ENCODE measurements at regions not wholly inside any gene's neighbourhood (a gene's known extent, or its start where the extent isn't known, plus 50 kb on each side); places are given as distances from the start of the nearest gene placed in this dataset.

DNA sequence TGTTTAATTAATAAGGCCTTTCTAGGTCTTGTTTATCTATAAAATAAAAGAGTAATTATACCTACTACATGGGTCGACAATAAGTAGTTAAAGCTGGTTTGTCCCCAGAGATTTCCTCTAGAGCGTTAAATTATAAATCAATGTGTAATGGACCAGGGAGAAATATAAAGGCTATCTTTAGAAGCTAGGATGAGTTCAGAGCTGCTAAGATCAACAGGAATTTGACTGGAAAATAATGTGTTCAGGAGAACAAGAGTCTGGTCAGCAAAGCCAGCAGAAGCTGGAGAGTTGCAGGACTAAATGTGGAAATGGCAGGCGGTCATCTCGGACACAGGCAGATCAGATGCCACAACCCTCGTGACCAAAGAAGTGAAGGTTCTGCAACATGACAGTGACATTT lies 428.8 kb downstream of the EPM2A start:
- DNase-seq (ENCODE audit: low spot score) = no peak
- TF ChIP-seq, protein P1, sequence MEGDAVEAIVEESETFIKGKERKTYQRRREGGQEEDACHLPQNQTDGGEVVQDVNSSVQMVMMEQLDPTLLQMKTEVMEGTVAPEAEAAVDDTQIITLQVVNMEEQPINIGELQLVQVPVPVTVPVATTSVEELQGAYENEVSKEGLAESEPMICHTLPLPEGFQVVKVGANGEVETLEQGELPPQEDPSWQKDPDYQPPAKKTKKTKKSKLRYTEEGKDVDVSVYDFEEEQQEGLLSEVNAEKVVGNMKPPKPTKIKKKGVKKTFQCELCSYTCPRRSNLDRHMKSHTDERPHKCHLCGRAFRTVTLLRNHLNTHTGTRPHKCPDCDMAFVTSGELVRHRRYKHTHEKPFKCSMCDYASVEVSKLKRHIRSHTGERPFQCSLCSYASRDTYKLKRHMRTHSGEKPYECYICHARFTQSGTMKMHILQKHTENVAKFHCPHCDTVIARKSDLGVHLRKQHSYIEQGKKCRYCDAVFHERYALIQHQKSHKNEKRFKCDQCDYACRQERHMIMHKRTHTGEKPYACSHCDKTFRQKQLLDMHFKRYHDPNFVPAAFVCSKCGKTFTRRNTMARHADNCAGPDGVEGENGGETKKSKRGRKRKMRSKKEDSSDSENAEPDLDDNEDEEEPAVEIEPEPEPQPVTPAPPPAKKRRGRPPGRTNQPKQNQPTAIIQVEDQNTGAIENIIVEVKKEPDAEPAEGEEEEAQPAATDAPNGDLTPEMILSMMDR (conservative IDR thresholded peaks at IDR 0.05; ENCODE audit: low read depth) = no peak
- ChIA-PET CTCF (no interaction called here), POLR2A (ENCODE audit: low non-redundant PET) (no interaction called here)
- H3K27ac ChIP-seq = no peak overlapping the region

DNA sequence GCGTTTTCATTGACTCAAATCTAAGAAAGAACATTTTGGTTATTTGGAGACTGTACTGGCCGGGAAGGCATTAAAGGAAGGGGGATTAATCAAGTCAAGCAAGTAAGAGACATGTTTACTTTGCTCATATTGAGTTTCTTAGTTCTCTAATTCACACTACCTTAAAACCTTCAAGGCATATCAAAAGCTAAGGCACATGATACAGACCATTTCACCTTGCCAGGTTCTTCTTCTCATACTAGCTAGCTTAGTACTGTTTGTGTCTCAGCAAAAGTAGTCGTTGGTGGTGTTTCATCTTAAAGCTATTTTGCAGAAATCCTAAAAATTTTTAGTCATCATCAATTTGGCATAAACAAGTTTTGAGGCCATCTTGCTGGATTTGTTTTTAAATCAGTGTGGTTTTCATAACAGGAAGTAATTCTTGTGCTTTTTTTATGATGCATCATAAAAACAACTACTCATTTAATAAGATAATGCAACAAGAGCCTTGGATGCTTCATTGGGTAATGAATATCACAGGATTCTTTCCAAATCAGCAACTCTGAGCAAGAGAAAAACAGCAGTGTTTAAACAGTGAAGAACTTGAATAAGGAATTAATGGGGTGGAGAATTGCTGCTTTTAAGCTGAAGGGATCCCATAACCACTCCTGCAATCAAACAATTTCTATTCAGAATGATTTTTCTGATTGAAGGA lies 425.3 kb downstream of the EPM2A start:
- ChIA-PET CTCF (interaction anchor here (0.6 to 0.8 kb wide), 2 partner anchors 21 to 721 kb away, joined by 3 to 4 read pairs; no protein-coding TSS in a partner anchor), POLR2A (ENCODE audit: low non-redundant PET) (no interaction called here)
- no peak for DNase-seq (ENCODE audit: low spot score)
- no peak overlapping the region for H3K27ac ChIP-seq
- TF ChIP-seq, protein P1 (conservative IDR thresholded peaks at IDR 0.05; ENCODE audit: low read depth) = no peak

DNA sequence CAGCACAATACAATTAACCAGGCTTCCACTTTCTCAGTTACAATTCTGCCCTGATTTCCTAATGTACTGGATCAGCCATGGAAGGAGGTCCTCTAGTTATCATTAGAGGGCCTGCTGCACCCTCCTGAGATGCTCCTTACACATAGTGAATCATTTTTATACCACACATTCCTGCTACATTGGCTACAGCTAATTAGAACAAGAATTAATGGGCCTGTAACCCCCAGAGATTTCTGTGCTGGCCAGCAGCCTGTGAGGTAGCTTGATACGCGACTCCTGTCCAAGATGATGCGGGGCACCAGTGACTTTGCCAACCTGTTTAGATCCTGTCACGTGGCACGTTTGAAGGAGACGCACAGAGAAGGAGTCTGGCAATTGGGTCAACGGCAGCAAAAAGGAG lies 422.8 kb downstream of the EPM2A start:
- ChIA-PET CTCF (no interaction called here), POLR2A (ENCODE audit: low non-redundant PET) (no interaction called here)
- TF ChIP-seq, protein P1 (conservative IDR thresholded peaks at IDR 0.05; ENCODE audit: low read depth) = no peak
- H3K27ac ChIP-seq = no peak overlapping the region
- DNase-seq (ENCODE audit: low spot score) = no peak

DNA sequence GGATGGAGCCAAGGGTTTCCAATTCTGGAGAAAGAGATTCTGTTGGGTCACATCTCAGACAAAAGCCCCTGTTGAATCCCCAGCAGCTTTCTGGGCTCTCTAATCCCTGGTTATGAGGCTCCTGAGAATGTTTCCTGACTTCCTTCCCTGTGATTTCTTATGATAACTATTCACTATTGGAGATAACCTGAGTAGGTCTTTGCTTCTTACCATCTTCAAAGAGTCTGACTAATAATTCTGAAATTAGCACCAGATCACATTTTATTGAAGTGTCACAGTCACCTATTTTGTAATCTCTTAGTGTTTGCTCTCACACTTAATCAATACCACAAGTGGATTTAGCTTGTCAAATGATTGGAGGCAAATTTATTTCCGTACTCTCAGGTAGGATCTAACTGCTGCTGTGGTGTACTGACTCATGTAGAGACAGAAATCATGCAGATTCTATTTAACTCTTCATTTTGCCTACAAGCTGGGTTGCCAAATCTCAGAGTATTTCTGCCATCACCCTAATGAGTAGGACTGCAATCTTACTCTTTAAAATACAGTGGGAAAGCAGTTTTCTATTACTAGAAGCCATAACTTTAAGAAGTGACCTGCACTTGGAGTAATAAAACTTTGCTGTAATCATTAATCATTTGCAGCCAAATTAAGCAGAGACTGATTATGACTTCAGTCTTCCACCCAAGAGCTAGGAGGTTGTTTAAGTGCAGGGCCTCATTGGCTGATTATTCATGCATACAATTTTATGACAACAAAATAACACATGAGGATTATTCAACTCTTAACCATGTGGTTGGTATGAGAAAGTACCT lies 422.1 kb downstream of the EPM2A start:
- CTCF ChIA-PET = no interaction called here
- POLR2A ChIA-PET (ENCODE audit: low non-redundant PET) = no interaction called here
- no peak overlapping the region for H3K27ac ChIP-seq
- DNase-seq (ENCODE audit: low spot score) = no peak
- TF ChIP-seq, protein P1 (conservative IDR thresholded peaks at IDR 0.05; ENCODE audit: low read depth) = no peak

DNA sequence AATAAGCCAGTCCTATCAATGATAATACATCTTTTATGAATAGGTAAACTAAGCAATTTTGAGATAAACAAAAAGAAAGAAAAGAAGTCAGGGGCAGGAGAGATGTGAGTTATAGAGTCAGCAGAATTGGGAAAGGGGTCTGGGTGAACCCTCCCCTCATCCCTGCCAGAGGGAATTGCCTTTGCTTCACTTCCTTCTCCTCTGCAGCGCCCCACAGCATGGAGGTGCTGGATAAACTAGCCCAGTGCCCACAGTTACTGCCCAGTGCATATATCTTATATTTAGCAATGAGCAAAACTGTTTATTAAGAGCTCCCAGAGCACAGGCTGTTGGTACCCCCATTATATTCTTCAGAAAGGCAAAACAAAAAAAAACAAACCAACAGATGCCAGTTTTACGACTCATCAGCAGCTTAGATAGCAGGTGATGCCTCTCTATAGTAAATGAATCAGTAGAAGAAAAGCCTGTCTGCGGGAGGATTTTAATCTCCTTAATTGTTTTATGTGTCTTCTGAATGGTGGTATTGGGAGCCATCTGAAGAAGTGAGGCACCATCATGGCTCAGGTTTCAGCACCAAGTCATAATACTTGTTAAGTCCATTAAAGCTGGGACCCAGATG lies 419.2 kb downstream of the EPM2A start:
- TF ChIP-seq, protein P1 (conservative IDR thresholded peaks at IDR 0.05; ENCODE audit: low read depth) = no peak
- ChIA-PET POLR2A (ENCODE audit: low non-redundant PET) (no interaction called here), CTCF (interaction anchor here (0.6 to 0.7 kb wide), 2 partner anchors 137 to 1183 kb away, joined by 4 to 5 read pairs; no protein-coding TSS in a partner anchor)
- no peak overlapping the region for H3K27ac ChIP-seq
- DNase-seq (ENCODE audit: low spot score) = no peak

DNA sequence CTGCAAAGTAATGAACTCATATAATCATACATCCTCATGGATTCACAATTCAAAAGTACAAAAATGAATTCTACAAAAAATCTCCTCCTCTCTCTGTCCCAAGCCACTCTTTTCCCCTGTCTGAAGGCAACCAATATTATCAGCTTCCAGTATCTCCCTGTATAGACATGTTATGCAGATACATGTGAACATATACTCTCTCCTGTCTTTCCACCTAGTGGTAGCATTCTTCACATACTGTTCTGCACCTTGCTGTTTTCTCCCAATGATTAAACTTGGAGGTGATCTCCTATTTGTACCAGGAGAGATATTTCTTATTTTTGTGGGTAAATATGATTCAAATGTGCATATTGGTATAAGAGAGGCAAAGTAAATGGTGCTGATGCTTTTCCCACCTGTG lies 416.4 kb downstream of the EPM2A start:
- ChIA-PET POLR2A (ENCODE audit: low non-redundant PET) (no interaction called here), CTCF (no interaction called here)
- TF ChIP-seq, protein P1 (conservative IDR thresholded peaks at IDR 0.05; ENCODE audit: low read depth) = no peak
- DNase-seq (ENCODE audit: low spot score) = no peak
- no peak overlapping the region for H3K27ac ChIP-seq

Measured in RWPE1 (cell line).